ENCODE measurements at regions not wholly inside any gene's neighbourhood (a gene's known extent, or its start where the extent isn't known, plus 50 kb on each side); places are given as distances from the start of the nearest gene placed in this dataset.

- no peaks in the 10 kb centered on the region for H3K4me1 ChIP-seq (ENCODE audit: control insufficient read depth, insufficient read depth, low read length)
- no peak overlapping the region for H3K4me3 ChIP-seq (ENCODE audit: insufficient read depth, low read depth, low read length)
- no peaks in the 10 kb centered on the region for H3K36me3 ChIP-seq (ENCODE audit: control insufficient read depth, insufficient read depth, low read length)
- 87 to 96% methylated on average over 4 of the region's 4 CpGs for WGBS, 2 experiments
- no peaks in the 10 kb centered on the region for H3K9me3 ChIP-seq (ENCODE audit: control insufficient read depth, low read length)
- no peak overlapping the region for H3K27ac ChIP-seq (ENCODE audit: insufficient read depth, low read depth, low read length, poor library complexity, severe bottlenecking)
- no peaks in the 10 kb centered on the region for H3K27me3 ChIP-seq (ENCODE audit: control insufficient read depth, insufficient read depth, low read length, poor library complexity, severe bottlenecking)
These were observed 161.1 kb upstream of the STT3B start for GRCh38 chr3:31371484-31372177.

- 87 to 89% methylated on average over 3 of the region's 3 CpGs for whole genome bisulfite sequencing, 2 experiments
- Histone ChIP-seq H3K27ac (ENCODE audit: insufficient read depth, low read depth, low read length, poor library complexity, severe bottlenecking) (no peak overlapping the region), H3K9me3 (ENCODE audit: control insufficient read depth, low read length) (no peaks in the 10 kb centered on the region), H3K27me3 (ENCODE audit: control insufficient read depth, insufficient read depth, low read length, poor library complexity, severe bottlenecking) (no peaks in the 10 kb centered on the region), H3K4me1 (ENCODE audit: control insufficient read depth, insufficient read depth, low read length) (no peaks in the 10 kb centered on the region), H3K4me3 (ENCODE audit: insufficient read depth, low read depth, low read length) (no peak overlapping the region), H3K36me3 (ENCODE audit: control insufficient read depth, insufficient read depth, low read length) (no peaks in the 10 kb centered on the region)
These were observed 159.0 kb upstream of the STT3B start for GRCh38 chr3:31373681-31374080.

DNA sequence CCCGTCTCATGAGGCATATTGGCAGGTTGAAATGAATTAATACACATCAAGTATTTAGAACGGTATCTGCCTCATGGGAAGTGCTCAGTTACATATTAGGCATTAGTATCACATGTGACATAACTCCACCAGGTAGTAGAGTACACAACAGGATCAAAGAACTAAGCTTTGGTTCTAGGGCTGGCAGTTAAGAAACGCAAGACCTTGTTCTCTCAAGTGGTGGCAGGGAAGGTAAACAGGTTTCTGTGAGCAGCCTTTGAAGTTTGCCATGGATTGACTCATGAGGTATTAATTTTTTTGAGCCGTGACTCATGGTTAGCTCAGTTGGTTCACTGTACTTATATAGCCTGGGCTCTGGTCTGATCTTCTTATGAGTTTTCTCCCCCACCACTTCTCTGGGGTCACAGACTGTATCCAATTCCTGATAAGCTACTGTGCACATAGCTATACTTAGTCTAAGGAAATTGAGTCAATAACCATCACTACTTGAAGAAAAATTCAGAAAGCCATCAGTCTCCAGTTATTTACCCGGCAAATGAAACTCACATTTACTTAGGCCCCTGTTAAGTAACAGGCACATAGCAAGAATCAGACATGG lies 155.6 kb upstream of the STT3B start:
- H3K27ac ChIP-seq (ENCODE audit: insufficient read depth, low read depth, low read length, poor library complexity, severe bottlenecking), result no peak overlapping the region
- H3K9me3 ChIP-seq (ENCODE audit: control insufficient read depth, low read length), result no peaks in the 10 kb centered on the region
- H3K27me3 ChIP-seq (ENCODE audit: control insufficient read depth, insufficient read depth, low read length, poor library complexity, severe bottlenecking), result no peaks in the 10 kb centered on the region
- no peaks in the 10 kb centered on the region for H3K4me1 ChIP-seq (ENCODE audit: control insufficient read depth, insufficient read depth, low read length)
- no peak overlapping the region for H3K4me3 ChIP-seq (ENCODE audit: insufficient read depth, low read depth, low read length)
- WGBS, 2 experiments, result 89 to 91% methylated on average over 4 to 5 of the region's 5 CpGs
- H3K36me3 ChIP-seq (ENCODE audit: control insufficient read depth, insufficient read depth, low read length), result no peaks in the 10 kb centered on the region

DNA sequence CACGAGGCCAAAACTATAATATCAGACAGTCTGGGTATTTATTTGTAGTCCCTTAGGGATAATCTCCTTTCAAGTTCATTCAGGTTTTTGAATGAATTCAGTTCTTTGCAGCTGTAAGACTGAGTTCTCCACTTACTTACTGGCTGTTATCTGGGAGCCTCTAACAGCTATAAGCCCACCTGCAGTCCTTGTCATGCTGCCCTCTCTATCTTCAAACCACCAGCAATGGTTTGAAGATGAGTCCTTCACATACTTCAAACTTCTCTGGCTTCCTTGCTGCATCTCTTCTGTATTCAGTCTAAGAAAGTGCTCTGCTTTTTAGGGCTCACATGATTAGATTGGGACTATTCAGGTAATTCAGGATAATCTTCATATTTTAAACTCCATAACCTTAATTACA lies 154.5 kb upstream of the STT3B start:
- Histone ChIP-seq H3K27ac (ENCODE audit: insufficient read depth, low read depth, low read length, poor library complexity, severe bottlenecking) (no peak overlapping the region), H3K4me1 (ENCODE audit: control insufficient read depth, insufficient read depth, low read length) (no peaks in the 10 kb centered on the region), H3K9me3 (ENCODE audit: control insufficient read depth, low read length) (no peaks in the 10 kb centered on the region), H3K27me3 (ENCODE audit: control insufficient read depth, insufficient read depth, low read length, poor library complexity, severe bottlenecking) (no peaks in the 10 kb centered on the region), H3K4me3 (ENCODE audit: insufficient read depth, low read depth, low read length) (no peak overlapping the region), H3K36me3 (ENCODE audit: control insufficient read depth, insufficient read depth, low read length) (no peaks in the 10 kb centered on the region)
- 86 to 94% methylated on average over 1 of the region's 1 CpG for WGBS, 2 experiments

- H3K4me1 ChIP-seq (ENCODE audit: control insufficient read depth, insufficient read depth, low read length), result no peaks in the 10 kb centered on the region
- no peaks in the 10 kb centered on the region for H3K36me3 ChIP-seq (ENCODE audit: control insufficient read depth, insufficient read depth, low read length)
- H3K9me3 ChIP-seq (ENCODE audit: control insufficient read depth, low read length), result no peaks in the 10 kb centered on the region
- no peak overlapping the region for H3K27ac ChIP-seq (ENCODE audit: insufficient read depth, low read depth, low read length, poor library complexity, severe bottlenecking)
- WGBS, 2 experiments, result 88 to 97% methylated on average over 2 of the region's 2 CpGs
- no peak overlapping the region for H3K4me3 ChIP-seq (ENCODE audit: insufficient read depth, low read depth, low read length)
- H3K27me3 ChIP-seq (ENCODE audit: control insufficient read depth, insufficient read depth, low read length, poor library complexity, severe bottlenecking), result no peaks in the 10 kb centered on the region
These were observed 153.1 kb upstream of the STT3B start for GRCh38 chr3:31379598-31379997.

DNA sequence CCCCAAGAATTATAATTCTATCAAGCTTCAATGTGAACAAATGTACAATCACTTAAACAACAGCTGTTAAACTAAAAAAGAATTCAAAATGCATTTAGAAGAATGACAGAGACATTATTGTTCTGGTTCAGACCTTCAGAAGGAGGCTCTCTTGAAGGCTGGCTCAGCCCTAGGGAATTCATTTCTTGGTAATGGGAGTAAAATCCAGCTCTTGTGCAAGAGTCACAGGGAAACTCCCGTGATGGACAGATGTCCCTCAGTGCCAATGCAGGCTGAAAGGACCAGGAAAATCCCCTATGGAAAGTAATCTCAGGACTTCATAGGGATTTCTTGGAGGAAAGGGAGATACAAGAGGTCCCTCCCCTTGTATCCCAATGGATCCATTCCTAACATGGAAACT lies 149.9 kb upstream of the STT3B start:
- no peaks in the 10 kb centered on the region for H3K4me1 ChIP-seq (ENCODE audit: control insufficient read depth, insufficient read depth, low read length)
- H3K27ac ChIP-seq (ENCODE audit: insufficient read depth, low read depth, low read length, poor library complexity, severe bottlenecking), result no peak overlapping the region
- no peak overlapping the region for H3K4me3 ChIP-seq (ENCODE audit: insufficient read depth, low read depth, low read length)
- no peaks in the 10 kb centered on the region for H3K27me3 ChIP-seq (ENCODE audit: control insufficient read depth, insufficient read depth, low read length, poor library complexity, severe bottlenecking)
- H3K9me3 ChIP-seq (ENCODE audit: control insufficient read depth, low read length), result no peaks in the 10 kb centered on the region
- WGBS, 2 experiments, result 93 to 97% methylated on average over 1 of the region's 1 CpG
- no peaks in the 10 kb centered on the region for H3K36me3 ChIP-seq (ENCODE audit: control insufficient read depth, insufficient read depth, low read length)

DNA sequence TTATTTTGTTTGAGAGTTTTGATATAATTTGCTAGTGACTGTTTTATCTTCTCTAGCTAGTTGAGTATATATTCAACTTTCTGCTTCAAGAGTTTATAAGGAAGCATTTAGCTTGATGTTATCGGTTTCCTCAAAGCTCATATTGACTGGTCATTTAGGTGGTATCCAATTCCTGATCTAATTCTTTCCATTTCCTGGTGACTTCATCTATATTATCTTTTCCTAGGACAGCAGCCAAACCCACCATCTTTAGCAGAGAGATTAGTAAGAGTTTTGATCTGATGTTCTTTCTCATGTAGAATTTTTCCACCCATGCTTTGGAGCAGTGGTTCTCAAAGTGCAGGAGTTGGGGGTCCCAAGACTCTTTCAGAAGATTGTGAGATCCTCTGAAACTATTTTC lies 148.6 kb upstream of the STT3B start:
- WGBS, 2 experiments, result 79 to 100% methylated on average over 1 of the region's 1 CpG
- Histone ChIP-seq H3K9me3 (ENCODE audit: control insufficient read depth, low read length) (no peaks in the 10 kb centered on the region), H3K4me3 (ENCODE audit: insufficient read depth, low read depth, low read length) (no peak overlapping the region), H3K27me3 (ENCODE audit: control insufficient read depth, insufficient read depth, low read length, poor library complexity, severe bottlenecking) (no peaks in the 10 kb centered on the region), H3K4me1 (ENCODE audit: control insufficient read depth, insufficient read depth, low read length) (no peaks in the 10 kb centered on the region), H3K36me3 (ENCODE audit: control insufficient read depth, insufficient read depth, low read length) (no peaks in the 10 kb centered on the region), H3K27ac (ENCODE audit: insufficient read depth, low read depth, low read length, poor library complexity, severe bottlenecking) (no peak overlapping the region)

DNA sequence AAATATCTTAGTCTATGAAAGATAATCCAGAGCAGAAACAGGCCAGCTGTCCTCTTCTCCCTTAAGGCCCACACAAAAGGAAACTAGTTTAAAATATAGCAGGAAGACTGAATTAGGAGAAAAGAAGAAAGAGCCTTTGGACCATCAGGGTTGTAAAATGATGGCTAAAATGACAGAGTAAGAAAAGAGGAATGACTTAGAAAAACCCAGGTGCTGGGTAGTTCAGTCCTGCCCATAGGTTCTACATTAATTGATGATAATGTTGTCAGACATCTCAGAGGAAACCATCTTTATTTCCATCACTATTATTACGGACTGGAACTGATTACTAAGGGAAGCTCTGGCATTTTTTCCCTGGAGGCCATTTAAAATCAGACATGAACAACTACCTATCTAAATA lies 142.8 kb upstream of the STT3B start:
- 85 to 100% methylated on average over 1 of the region's 1 CpG for WGBS, 2 experiments
- no peaks in the 10 kb centered on the region for H3K27me3 ChIP-seq (ENCODE audit: control insufficient read depth, insufficient read depth, low read length, poor library complexity, severe bottlenecking)
- no peak overlapping the region for H3K4me3 ChIP-seq (ENCODE audit: insufficient read depth, low read depth, low read length)
- no peaks in the 10 kb centered on the region for H3K9me3 ChIP-seq (ENCODE audit: control insufficient read depth, low read length)
- peaks cover 22% of the 10 kb centered on the region for H3K4me1 ChIP-seq (ENCODE audit: control insufficient read depth, insufficient read depth, low read length)
- no peaks in the 10 kb centered on the region for H3K36me3 ChIP-seq (ENCODE audit: control insufficient read depth, insufficient read depth, low read length)
- H3K27ac ChIP-seq (ENCODE audit: insufficient read depth, low read depth, low read length, poor library complexity, severe bottlenecking), result no peak overlapping the region

DNA sequence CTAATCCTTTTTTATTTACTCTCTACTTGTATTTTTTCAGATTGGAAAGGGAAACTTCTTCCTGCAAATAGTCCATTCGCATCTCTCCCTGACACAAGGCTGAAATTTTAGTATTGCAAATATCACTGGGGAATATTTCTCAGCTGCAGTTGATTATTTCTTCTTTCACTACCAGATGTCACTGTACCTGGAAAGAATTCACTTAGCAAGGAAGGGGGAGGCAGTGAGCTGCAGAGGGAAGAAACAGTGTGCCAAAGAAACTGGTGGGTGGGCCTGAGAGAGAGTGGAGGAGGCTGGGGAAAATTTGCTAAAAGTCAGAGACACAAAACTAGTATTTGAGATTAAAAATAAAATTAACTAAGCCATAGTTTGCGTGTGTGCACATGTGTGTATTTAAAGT lies 142.3 kb upstream of the STT3B start:
- Histone ChIP-seq H3K9me3 (ENCODE audit: control insufficient read depth, low read length) (no peaks in the 10 kb centered on the region), H3K27ac (ENCODE audit: insufficient read depth, low read depth, low read length, poor library complexity, severe bottlenecking) (no peak overlapping the region), H3K4me1 (ENCODE audit: control insufficient read depth, insufficient read depth, low read length) (peaks cover 22% of the 10 kb centered on the region), H3K4me3 (ENCODE audit: insufficient read depth, low read depth, low read length) (no peak overlapping the region), H3K36me3 (ENCODE audit: control insufficient read depth, insufficient read depth, low read length) (no peaks in the 10 kb centered on the region), H3K27me3 (ENCODE audit: control insufficient read depth, insufficient read depth, low read length, poor library complexity, severe bottlenecking) (no peaks in the 10 kb centered on the region)
- 86% methylated on average over 1 of the region's 2 CpGs; no CpG with 5 or more reads in 1 of the 2 experiments for WGBS, 2 experiments

DNA sequence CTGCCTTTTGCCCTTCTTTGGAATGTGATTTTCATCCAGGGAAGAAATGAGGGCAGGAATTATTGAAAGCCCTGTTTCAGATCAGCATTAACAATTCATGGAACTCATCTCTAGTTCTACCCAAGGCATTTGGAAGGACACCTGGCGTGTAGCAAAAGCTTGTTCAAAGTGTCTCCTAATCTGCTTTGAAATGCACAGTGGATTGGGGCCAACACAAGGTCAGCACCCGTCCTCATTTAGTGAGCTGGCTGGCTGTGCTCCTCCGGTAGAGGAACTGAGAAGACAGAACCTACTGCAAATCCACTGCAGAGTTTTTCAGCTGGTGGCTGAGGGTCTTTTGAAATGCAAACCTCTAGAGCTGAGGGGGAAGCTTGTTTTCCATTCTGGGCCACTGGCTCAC lies 141.6 kb upstream of the STT3B start:
- no peak overlapping the region for H3K27ac ChIP-seq (ENCODE audit: insufficient read depth, low read depth, low read length, poor library complexity, severe bottlenecking)
- no peak overlapping the region for H3K4me3 ChIP-seq (ENCODE audit: insufficient read depth, low read depth, low read length)
- no peaks in the 10 kb centered on the region for H3K9me3 ChIP-seq (ENCODE audit: control insufficient read depth, low read length)
- H3K36me3 ChIP-seq (ENCODE audit: control insufficient read depth, insufficient read depth, low read length), result no peaks in the 10 kb centered on the region
- H3K27me3 ChIP-seq (ENCODE audit: control insufficient read depth, insufficient read depth, low read length, poor library complexity, severe bottlenecking), result no peaks in the 10 kb centered on the region
- H3K4me1 ChIP-seq (ENCODE audit: control insufficient read depth, insufficient read depth, low read length), result peaks cover 22% of the 10 kb centered on the region
- 2 to 7% methylated on average over 3 of the region's 3 CpGs for WGBS, 2 experiments

Measured in ectodermal cell (in vitro differentiated cells).